Memory B cell (primary cell): ENCODE measurements at regions not wholly inside any gene's neighbourhood (a gene's known extent, or its start where the extent isn't known, plus 50 kb on each side); places are given as distances from the start of the nearest gene placed in this dataset.
"Not testable (repeated sequence)": the region's sequence is repeated elsewhere in the genome, so short reads cannot be mapped to it uniquely, and the experiment has no call there.

ENCODE experiments used
- ATAC-seq: fragments of 150-1000 bp; cut with Tn5 transposase; 2 replicates; pipeline ENCODE4 v1.10.0; 2021; ENCODE audit warnings: low read depth, mild to moderate bottlenecking, moderate library complexity
- DNase-seq, 2 donors: peaks; one replicate each; pipeline ENCODE4 v3.0.0; 2022; ENCODE audit warnings: low spot score in 2 of 2
- H3K27ac Mint-ChIP-seq: one replicate; pipeline ENCODE4 v1.8.0; 2022; ENCODE audit warnings: mild to moderate bottlenecking, moderate library complexity, mixed read lengths
- H3K27me3 Mint-ChIP-seq: one replicate; pipeline ENCODE4 v1.8.0; 2022; ENCODE audit warnings: mixed read lengths
- H3K36me3 Mint-ChIP-seq: one replicate; pipeline ENCODE4 v1.8.0; 2022; ENCODE audit warnings: mild to moderate bottlenecking, mixed read lengths
- H3K4me1 Mint-ChIP-seq: one replicate; pipeline ENCODE4 v1.8.0; 2022; ENCODE audit warnings: mixed read lengths
- H3K4me3 Mint-ChIP-seq: one replicate; pipeline ENCODE4 v1.8.0; 2022; ENCODE audit warnings: mild to moderate bottlenecking, moderate library complexity, mixed read lengths
- H3K9me3 Mint-ChIP-seq: one replicate; pipeline ENCODE4 v1.8.0; 2022; ENCODE audit warnings: mixed read lengths

GRCh38 chrX:13469963-13470684 is 99.3 kb upstream of the EGFL6 start:
- no peak overlapping the region for H3K4me3 Mint-ChIP-seq
- DNase-seq (no peak), ATAC-seq (no peak)
- H3K9me3 Mint-ChIP-seq = no peaks in the 10 kb centered on the region
- no peak overlapping the region for H3K27ac Mint-ChIP-seq
- no peaks in the 10 kb centered on the region for H3K27me3 Mint-ChIP-seq
- H3K4me1 Mint-ChIP-seq = peaks cover 23% of the 10 kb centered on the region
- peaks cover 3% of the 10 kb centered on the region for H3K36me3 Mint-ChIP-seq

GRCh38 chrX:13468096-13468495 is 101.3 kb upstream of the EGFL6 start:
- DNase-seq = no peak
- no peak for ATAC-seq
- H3K27me3 Mint-ChIP-seq = no peaks in the 10 kb centered on the region
- no peak overlapping the region for H3K4me3 Mint-ChIP-seq
- no peak overlapping the region for H3K27ac Mint-ChIP-seq
- H3K4me1 Mint-ChIP-seq = peaks cover 17% of the 10 kb centered on the region
- H3K9me3 Mint-ChIP-seq = no peaks in the 10 kb centered on the region
- H3K36me3 Mint-ChIP-seq = peaks cover 2% of the 10 kb centered on the region

- H3K36me3 Mint-ChIP-seq = peaks cover 4% of the 10 kb centered on the region
- H3K9me3 Mint-ChIP-seq = no peaks in the 10 kb centered on the region
- H3K27me3 Mint-ChIP-seq = no peaks in the 10 kb centered on the region
- no peak for DNase-seq
- H3K4me1 Mint-ChIP-seq = peaks cover 13% of the 10 kb centered on the region
- no peak overlapping the region for H3K4me3 Mint-ChIP-seq
- ATAC-seq = no peak
- no peak overlapping the region for H3K27ac Mint-ChIP-seq
Measured at GRCh38 chrX:13467243-13467642, 102.2 kb upstream of the EGFL6 start.

- Mint-ChIP-seq H3K4me3 (no peak overlapping the region), H3K27ac (no peak overlapping the region), H3K36me3 (peaks cover 4% of the 10 kb centered on the region), H3K9me3 (no peaks in the 10 kb centered on the region), H3K4me1 (peaks cover 5% of the 10 kb centered on the region), H3K27me3 (no peaks in the 10 kb centered on the region)
- ATAC-seq = no peak
- DNase-seq = no peak
Measured at GRCh38 chrX:13464599-13465275, 104.7 kb upstream of the EGFL6 start.

- ATAC-seq = no peak
- no peaks in the 10 kb centered on the region for H3K9me3 Mint-ChIP-seq
- H3K4me3 Mint-ChIP-seq = no peak overlapping the region
- no peak overlapping the region for H3K27ac Mint-ChIP-seq
- H3K4me1 Mint-ChIP-seq = peaks cover 5% of the 10 kb centered on the region
- no peak for DNase-seq
- peaks cover 4% of the 10 kb centered on the region for H3K36me3 Mint-ChIP-seq
- H3K27me3 Mint-ChIP-seq = no peaks in the 10 kb centered on the region
Measured at GRCh38 chrX:13463608-13464007, 105.8 kb upstream of the EGFL6 start.

- Mint-ChIP-seq H3K9me3 (peaks cover 2% of the 10 kb centered on the region), H3K27me3 (no peaks in the 10 kb centered on the region), H3K27ac (no peak overlapping the region), H3K4me3 (no peak overlapping the region), H3K4me1 (peaks cover 6% of the 10 kb centered on the region), H3K36me3 (peaks cover 3% of the 10 kb centered on the region)
- no peak for DNase-seq
- ATAC-seq = no peak
Measured at GRCh38 chrX:13452283-13452682, 117.1 kb upstream of the EGFL6 start.

GRCh38 chrX:13449441-13449840 is 120.0 kb upstream of the EGFL6 start:
- Mint-ChIP-seq H3K36me3 (peaks cover 2% of the 10 kb centered on the region), H3K9me3 (peaks cover 2% of the 10 kb centered on the region), H3K27ac (no peak overlapping the region), H3K4me1 (peaks cover 6% of the 10 kb centered on the region), H3K4me3 (no peak overlapping the region), H3K27me3 (no peaks in the 10 kb centered on the region)
- ATAC-seq = no peak
- no peak for DNase-seq

GRCh38 chrX:13448941-13449340 is 120.5 kb upstream of the EGFL6 start:
- DNase-seq (no peak), ATAC-seq (no peak)
- no peaks in the 10 kb centered on the region for H3K27me3 Mint-ChIP-seq
- H3K27ac Mint-ChIP-seq = no peak overlapping the region
- H3K9me3 Mint-ChIP-seq = peaks cover 2% of the 10 kb centered on the region
- no peak overlapping the region for H3K4me3 Mint-ChIP-seq
- peaks cover 2% of the 10 kb centered on the region for H3K36me3 Mint-ChIP-seq
- H3K4me1 Mint-ChIP-seq = peaks cover 6% of the 10 kb centered on the region

GRCh38 chrX:13441608-13442007 is 121.8 kb upstream of the ATXN3L start:
- peaks cover 13% of the 10 kb centered on the region for H3K4me1 Mint-ChIP-seq
- H3K9me3 Mint-ChIP-seq = not testable (repeated sequence)

GRCh38 chrX:13440176-13440575 is 120.3 kb upstream of the ATXN3L start:
- Mint-ChIP-seq H3K9me3 (peaks cover 2% of the 10 kb centered on the region), H3K4me1 (peaks cover 13% of the 10 kb centered on the region), H3K4me3 (no peak overlapping the region), H3K27me3 (no peaks in the 10 kb centered on the region), H3K36me3 (no peaks in the 10 kb centered on the region), H3K27ac (no peak overlapping the region)
- ATAC-seq (no peak), DNase-seq (no peak)

More at GRCh38 chrX:13441608-13442007, 121.8 kb upstream of the ATXN3L start:
- peak overlapping the region; percentile 41 for H3K27ac Mint-ChIP-seq
- H3K36me3 Mint-ChIP-seq, DNase-seq, H3K27me3 Mint-ChIP-seq, H3K4me3 Mint-ChIP-seq: not testable (repeated sequence)
- ATAC-seq = peak; percentile 67

GRCh38 chrX:13433298-13433605 is 113.4 kb upstream of the ATXN3L start:
- Mint-ChIP-seq H3K4me3 (no peak overlapping the region), H3K9me3 (no peaks in the 10 kb centered on the region), H3K4me1 (peaks cover 7% of the 10 kb centered on the region), H3K27me3 (no peaks in the 10 kb centered on the region), H3K36me3 (no peaks in the 10 kb centered on the region), H3K27ac (no peak overlapping the region)
- no peak for DNase-seq
- no peak for ATAC-seq

- no peak overlapping the region for H3K27ac Mint-ChIP-seq
- DNase-seq = no peak
Measured at GRCh38 chrX:13432414-13433297, 112.8 kb upstream of the ATXN3L start.

GRCh38 chrX:13430136-13430827 is 110.4 kb upstream of the ATXN3L start:
- no peak overlapping the region for H3K27ac Mint-ChIP-seq
- no peaks in the 10 kb centered on the region for H3K9me3 Mint-ChIP-seq
- DNase-seq = no peak
- H3K4me1 Mint-ChIP-seq = peaks cover 10% of the 10 kb centered on the region
- H3K4me3 Mint-ChIP-seq = no peak overlapping the region
- no peaks in the 10 kb centered on the region for H3K27me3 Mint-ChIP-seq
- no peaks in the 10 kb centered on the region for H3K36me3 Mint-ChIP-seq
- no peak for ATAC-seq

More at GRCh38 chrX:13432414-13433297, 112.8 kb upstream of the ATXN3L start:
- H3K36me3 Mint-ChIP-seq = no peaks in the 10 kb centered on the region
- H3K9me3 Mint-ChIP-seq = no peaks in the 10 kb centered on the region
- peaks cover 8% of the 10 kb centered on the region for H3K4me1 Mint-ChIP-seq
- no peak for ATAC-seq
- H3K27me3 Mint-ChIP-seq = no peaks in the 10 kb centered on the region
- no peak overlapping the region for H3K4me3 Mint-ChIP-seq
